SU-DHL-6 (cell line): ENCODE measurements at regions not wholly inside any gene's neighbourhood (a gene's known extent, or its start where the extent isn't known, plus 50 kb on each side); places are given as distances from the start of the nearest gene placed in this dataset.

Source experiments
- CTCF ChIP-seq: fragments of 200-600 bp; sonication (generic); IDR thresholded peaks from one replicate; pipeline ENCODE4 v1.5.1; 2017; ENCODE audit warnings: antibody characterized with exemption, mild to moderate bottlenecking, low read length, moderate library complexity; ENCODE audit not compliant: insufficient read depth, poor library complexity, severe bottlenecking
- EZH2phosphoT487 ChIP-seq: fragments of 200-600 bp; sonication (generic), shearing (Covaris generic); conservative IDR thresholded peaks from 2 replicates; pipeline ENCODE4 v1.6.1; 2018; ENCODE audit warnings: mild to moderate bottlenecking, antibody characterized with exemption, low read length, moderate library complexity, mixed read lengths

GRCh38 chr6:37560737-37561103, 61.0 kb upstream of the CCDC167 start:
- TF ChIP-seq CTCF (no peak), EZH2phosphoT487 (no peak)
